ENCODE measurements at regions not wholly inside any gene's neighbourhood (a gene's known extent, or its start where the extent isn't known, plus 50 kb on each side); places are given as distances from the start of the nearest gene placed in this dataset.
A peak's percentile ranks its signal among the peaks of the same experiment; 100 is the strongest.
"Not testable (repeated sequence)": the region's sequence is repeated elsewhere in the genome, so short reads cannot be mapped to it uniquely, and the experiment has no call there.

- no peak overlapping the region for H3K9ac ChIP-seq (ENCODE audit: low read length)
- no peak overlapping the region for H3K27ac ChIP-seq (ENCODE audit: low read length)
- no peaks in the 10 kb centered on the region for H3K36me3 ChIP-seq (ENCODE audit: low read depth, low read length)
- DNase-seq (no peak), ATAC-seq (no peak)
- no peaks in the 10 kb centered on the region for H3K4me1 ChIP-seq (ENCODE audit: insufficient read depth, low read length)
- intact Hi-C loops (cut with micrococcal nuclease): loop anchor here (10.0 kb wide), 1 partner anchor 460 kb away; the partner anchor contains the start of gene ZMIZ1
- H3K4me3 ChIP-seq (ENCODE audit: low read length): no peak overlapping the region
- TF ChIP-seq CTCF (conservative IDR thresholded peaks at IDR 0.05; ENCODE audit: low read depth, low read length) (no peak), EZH2 (IDR thresholded peaks at IDR 0.05; ENCODE audit: low read length, unreplicated experiment) (no peak), EZH2phosphoT487 (IDR thresholded peaks at IDR 0.05; ENCODE audit: borderline replicate concordance, low read length) (no peak)
- BruUV-seq (replicated peaks): no TSS peak
- no peaks in the 10 kb centered on the region for H3F3A ChIP-seq (ENCODE audit: low read length, unreplicated experiment)
- ChIA-PET CTCF (no interaction called here), POLR2A (ENCODE audit: unreplicated experiment) (no interaction called here)
- no peak overlapping the region for H2AFZ ChIP-seq (ENCODE audit: low read length)
- no peaks in the 10 kb centered on the region for H3K79me2 ChIP-seq (ENCODE audit: low read length)
- H4K20me1 ChIP-seq (ENCODE audit: low read length): no peaks in the 10 kb centered on the region
- H3K9me2 ChIP-seq (replicated peaks; ENCODE audit: low read length): no peaks in the 10 kb centered on the region
- H3K4me2 ChIP-seq (ENCODE audit: low read length): no peak overlapping the region
- 0 out of 2 replicates have a peak, but pooled peaks cover 14% of the 10 kb centered on the region for H3K27me3 ChIP-seq (ENCODE audit: low read length)
- H3K9me3 ChIP-seq (ENCODE audit: low read length): peaks cover 8% of the 10 kb centered on the region
These were observed 464.0 kb upstream of the ZMIZ1 start for GRCh38 chr10:78604721-78605120.

GRCh38 chr10:78605800-78606350 is 462.9 kb upstream of the ZMIZ1 start:
- H3K36me3 ChIP-seq (ENCODE audit: low read depth, low read length): no peaks in the 10 kb centered on the region
- ChIA-PET CTCF (interaction anchor here (0.6 to 1.0 kb wide), 16 partner anchors 10 to 558 kb away, joined by 3 to 10 read pairs (median 4); no protein-coding TSS in a partner anchor), POLR2A (ENCODE audit: unreplicated experiment) (interaction anchor here (0.6 to 0.7 kb wide), 2 partner anchors 114 to 629 kb away, joined by 3 to 4 read pairs; no protein-coding TSS in a partner anchor)
- BruUV-seq (replicated peaks): no TSS peak
- no peak overlapping the region for H3K4me2 ChIP-seq (ENCODE audit: low read length)
- H4K20me1 ChIP-seq (ENCODE audit: low read length): no peaks in the 10 kb centered on the region
- intact Hi-C loops (cut with micrococcal nuclease): loop anchor here (1.0 to 10.0 kb wide), 3 partner anchors 174 to 459 kb away; partner anchors contain the start of gene ZMIZ1
- DNase-seq (peak; percentile 99), ATAC-seq (peak; percentile 100)
- 0 out of 2 replicates have a peak, but pooled peaks cover 5% of the 10 kb centered on the region for H3K27me3 ChIP-seq (ENCODE audit: low read length)
- no peak overlapping the region for H3K4me3 ChIP-seq (ENCODE audit: low read length)
- no peak overlapping the region for H3K27ac ChIP-seq (ENCODE audit: low read length)
- no peaks in the 10 kb centered on the region for H3K9me2 ChIP-seq (replicated peaks; ENCODE audit: low read length)
- H3F3A ChIP-seq (ENCODE audit: low read length, unreplicated experiment): no peaks in the 10 kb centered on the region
- no peak overlapping the region for H3K9ac ChIP-seq (ENCODE audit: low read length)
- H3K79me2 ChIP-seq (ENCODE audit: low read length): no peaks in the 10 kb centered on the region
- peaks cover 8% of the 10 kb centered on the region for H3K9me3 ChIP-seq (ENCODE audit: low read length)
- peak; percentile 70 for TF ChIP-seq CTCF (conservative IDR thresholded peaks at IDR 0.05; ENCODE audit: low read depth, low read length)
- no peak for TF ChIP-seq EZH2 (IDR thresholded peaks at IDR 0.05; ENCODE audit: low read length, unreplicated experiment)
- no peak for TF ChIP-seq EZH2phosphoT487 (IDR thresholded peaks at IDR 0.05; ENCODE audit: borderline replicate concordance, low read length)
- H2AFZ ChIP-seq (ENCODE audit: low read length): no peak overlapping the region
- H3K4me1 ChIP-seq (ENCODE audit: insufficient read depth, low read length): no peaks in the 10 kb centered on the region

- H3K4me3 ChIP-seq (ENCODE audit: low read length); H3K9ac ChIP-seq (ENCODE audit: low read length); BruUV-seq (replicated peaks); H3K9me2 ChIP-seq (replicated peaks; ENCODE audit: low read length); H2AFZ ChIP-seq (ENCODE audit: low read length); H3F3A ChIP-seq (ENCODE audit: low read length, unreplicated experiment); DNase-seq; ATAC-seq; H3K4me2 ChIP-seq (ENCODE audit: low read length); H3K27ac ChIP-seq (ENCODE audit: low read length); H3K27me3 ChIP-seq (ENCODE audit: low read length); H3K79me2 ChIP-seq (ENCODE audit: low read length); POLR2A ChIA-PET (ENCODE audit: unreplicated experiment); H4K20me1 ChIP-seq (ENCODE audit: low read length); H3K36me3 ChIP-seq (ENCODE audit: low read depth, low read length); H3K9me3 ChIP-seq (ENCODE audit: low read length); H3K4me1 ChIP-seq (ENCODE audit: insufficient read depth, low read length): not testable (repeated sequence)
- intact Hi-C loops (cut with micrococcal nuclease): loop anchor here (1.0 to 10.0 kb wide), 3 partner anchors 174 to 458 kb away; partner anchors contain the start of gene ZMIZ1
- CTCF ChIA-PET: interaction anchor here (0.7 kb wide), 1 partner anchor 232 kb away, joined by 3 read pairs; no protein-coding TSS in a partner anchor
These were observed 462.0 kb upstream of the ZMIZ1 start for GRCh38 chr10:78606766-78607165.

Data from PC-3 (cell line).